SK-N-MC (cell line): ENCODE measurements at regions not wholly inside any gene's neighbourhood (a gene's known extent, or its start where the extent isn't known, plus 50 kb on each side); places are given as distances from the start of the nearest gene placed in this dataset.

Experiments used
- DNase-seq: peaks from one replicate; pipeline ENCODE4 v3.0.0-alpha.2; 2011; ENCODE audit warnings: low read depth, low spot score
- H3K27ac ChIP-seq: fragments of 200-600 bp; sonication (generic); 2 replicates; pipeline ENCODE4 v1.5.1; 2016; ENCODE audit warnings: mixed run types
- H3K36me3 ChIP-seq: fragments of 200-600 bp; sonication (generic); 2 replicates; pipeline ENCODE4 v1.6.1; 2017; ENCODE audit warnings: antibody characterized with exemption, low read length, mixed read lengths; ENCODE audit not compliant: insufficient read depth
- H3K4me3 ChIP-seq: fragments of 200-600 bp; sonication (generic); 2 replicates; pipeline ENCODE4 v1.5.1; 2016
- H3K9ac ChIP-seq: fragments of 200-600 bp; sonication (generic); 2 replicates; pipeline ENCODE4 v1.8.0; 2017; ENCODE audit warnings: mixed run types, mixed read lengths; ENCODE audit not compliant: insufficient read length
- H3K9me3 ChIP-seq: fragments of 200-600 bp; sonication (generic); 2 replicates; pipeline ENCODE4 v1.6.1; 2017; ENCODE audit warnings: low read depth, mild to moderate bottlenecking, antibody characterized with exemption, low read length, moderate library complexity, mixed read lengths
- EZH2 ChIP-seq: fragments of 200-600 bp; sonication (generic); IDR thresholded peaks from one replicate; pipeline ENCODE4 v1.6.1; 2017; ENCODE audit warnings: antibody characterized with exemption
- FOXP2 ChIP-seq: optimal IDR thresholded peaks from 2 replicates; pipeline ENCODE3; 2011; ENCODE audit warnings: mild to moderate bottlenecking, moderate library complexity; ENCODE audit not compliant: insufficient read depth; ENCODE audit errors: extremely low read length, control extremely low read depth
- POLR2AphosphoS5 ChIP-seq: IDR thresholded peaks from 2 replicates; pipeline ENCODE4 v1.6.1; 2012; ENCODE audit warnings: mild to moderate bottlenecking, low read depth, low read length, borderline replicate concordance

- no peak for TF ChIP-seq POLR2AphosphoS5
- no peak for TF ChIP-seq EZH2
- TF ChIP-seq FOXP2, result no peak
- no peak overlapping the region for H3K4me3 ChIP-seq
- no peaks in the 10 kb centered on the region for H3K36me3 ChIP-seq
- no peak overlapping the region for H3K27ac ChIP-seq
- no peaks in the 10 kb centered on the region for H3K9me3 ChIP-seq
- H3K9ac ChIP-seq, result no peak overlapping the region
- no peak for DNase-seq
Observed at GRCh38 chr16:61374071-61374470, 662.2 kb downstream of the CDH8 start.

DNA sequence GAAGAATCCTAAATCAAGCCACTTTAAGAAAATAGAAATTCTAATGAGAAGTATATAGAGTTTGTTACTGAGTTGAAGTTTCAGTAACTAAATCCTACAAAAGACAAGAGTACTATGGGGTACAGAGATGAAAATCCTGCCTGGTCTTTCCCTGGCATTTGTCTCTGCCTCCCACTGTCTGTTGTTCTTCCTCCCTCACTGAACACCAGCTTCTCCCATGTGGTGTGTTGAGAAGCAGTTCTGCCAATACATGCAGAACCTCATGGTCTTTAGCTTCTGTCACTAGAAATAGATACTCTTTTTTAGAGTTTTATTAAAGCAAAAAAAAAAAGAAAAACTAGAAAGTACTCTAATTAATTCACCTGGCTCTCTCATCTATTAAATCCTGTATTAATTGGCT, 664.4 kb downstream of the CDH8 start:
- Histone ChIP-seq H3K4me3 (no peak overlapping the region), H3K27ac (no peak overlapping the region), H3K9me3 (no peaks in the 10 kb centered on the region), H3K36me3 (no peaks in the 10 kb centered on the region), H3K9ac (no peak overlapping the region)
- TF ChIP-seq POLR2AphosphoS5 (no peak), EZH2 (no peak), FOXP2 (no peak)
- no peak for DNase-seq

GRCh38 chr16:61371388-61371787, 664.9 kb downstream of the CDH8 start:
- H3K9me3 ChIP-seq, result no peaks in the 10 kb centered on the region
- no peak overlapping the region for H3K9ac ChIP-seq
- H3K27ac ChIP-seq, result no peak overlapping the region
- DNase-seq, result no peak
- TF ChIP-seq FOXP2 (no peak), POLR2AphosphoS5 (no peak), EZH2 (no peak)
- no peak overlapping the region for H3K4me3 ChIP-seq
- H3K36me3 ChIP-seq, result no peaks in the 10 kb centered on the region

GRCh38 chr16:61370564-61370963, 665.7 kb downstream of the CDH8 start:
- no peak for DNase-seq
- no peak overlapping the region for H3K9ac ChIP-seq
- no peaks in the 10 kb centered on the region for H3K9me3 ChIP-seq
- H3K36me3 ChIP-seq, result no peaks in the 10 kb centered on the region
- H3K27ac ChIP-seq, result no peak overlapping the region
- H3K4me3 ChIP-seq, result no peak overlapping the region
- TF ChIP-seq POLR2AphosphoS5 (no peak), EZH2 (no peak), FOXP2 (no peak)

DNA sequence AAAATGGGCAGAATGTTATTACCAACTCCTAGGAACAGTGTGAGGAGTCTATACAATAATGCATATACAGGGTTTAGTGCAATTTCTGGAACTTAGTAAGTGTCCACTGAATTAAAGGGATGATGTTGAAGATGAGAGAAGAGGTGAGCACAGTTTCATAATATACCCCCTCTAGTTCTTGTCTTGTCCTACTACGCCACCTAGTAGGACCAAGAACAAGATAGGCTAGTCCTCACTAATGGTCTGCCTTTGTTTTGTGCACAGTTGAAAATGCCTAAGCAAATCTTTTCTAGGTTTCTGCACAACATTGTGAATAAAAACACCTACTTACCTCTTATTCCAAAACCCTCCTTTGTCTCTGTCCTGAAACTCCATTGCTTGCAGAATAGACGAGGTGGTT, 670.2 kb downstream of the CDH8 start:
- Histone ChIP-seq H3K9me3 (no peaks in the 10 kb centered on the region), H3K27ac (no peak overlapping the region), H3K36me3 (no peaks in the 10 kb centered on the region), H3K4me3 (no peak overlapping the region), H3K9ac (no peak overlapping the region)
- DNase-seq, result no peak
- TF ChIP-seq POLR2AphosphoS5 (no peak), EZH2 (no peak), FOXP2 (no peak)

DNA sequence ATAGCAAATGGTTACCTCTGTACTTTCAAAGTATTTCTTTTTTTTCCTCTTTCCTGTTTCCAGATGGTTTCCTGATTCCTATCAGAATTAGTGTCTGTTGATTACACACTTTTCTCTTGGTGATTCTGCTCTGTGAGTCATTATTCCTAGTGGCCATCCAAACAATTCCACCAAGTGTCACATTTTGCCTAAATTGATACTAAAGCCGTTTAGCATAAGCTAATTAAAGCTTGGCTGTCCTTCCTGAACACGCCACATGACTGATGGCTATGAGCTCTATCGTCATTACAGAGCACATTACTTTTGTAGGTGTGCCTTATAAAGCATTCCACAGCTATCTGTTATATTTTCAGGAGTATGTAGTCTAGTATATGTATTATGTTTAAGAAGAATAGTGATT, 671.2 kb downstream of the CDH8 start:
- no peak for DNase-seq
- Histone ChIP-seq H3K9ac (no peak overlapping the region), H3K27ac (no peak overlapping the region), H3K36me3 (no peaks in the 10 kb centered on the region), H3K4me3 (no peak overlapping the region), H3K9me3 (no peaks in the 10 kb centered on the region)
- no peak for TF ChIP-seq EZH2
- no peak for TF ChIP-seq POLR2AphosphoS5
- TF ChIP-seq FOXP2, result no peak

GRCh38 chr16:61362585-61362984, 673.7 kb downstream of the CDH8 start:
- DNase-seq, result no peak
- Histone ChIP-seq H3K27ac (no peak overlapping the region), H3K9me3 (no peaks in the 10 kb centered on the region), H3K9ac (no peak overlapping the region), H3K36me3 (no peaks in the 10 kb centered on the region), H3K4me3 (no peak overlapping the region)
- no peak for TF ChIP-seq POLR2AphosphoS5
- TF ChIP-seq FOXP2, result no peak
- no peak for TF ChIP-seq EZH2

DNA sequence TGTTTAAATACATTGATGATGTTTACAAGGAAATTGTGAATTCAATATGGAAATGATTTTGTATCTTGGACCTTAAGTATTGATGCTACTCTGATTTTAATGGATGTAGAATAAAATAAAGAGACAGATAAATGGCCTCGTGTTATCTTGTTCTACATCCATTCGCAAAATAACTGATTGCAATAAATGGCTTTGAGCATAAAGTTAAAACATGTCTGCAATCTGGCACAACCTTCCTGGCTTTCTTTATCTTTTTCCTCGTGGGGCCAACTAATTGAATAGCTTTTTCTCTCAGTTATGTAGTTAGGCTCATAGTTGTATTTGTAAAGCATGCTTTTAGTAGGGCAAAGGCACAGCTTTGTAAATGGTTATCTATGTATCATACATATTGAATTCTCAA, 691.4 kb downstream of the CDH8 start:
- Histone ChIP-seq H3K27ac (no peak overlapping the region), H3K36me3 (no peaks in the 10 kb centered on the region), H3K9me3 (no peaks in the 10 kb centered on the region), H3K9ac (no peak overlapping the region), H3K4me3 (no peak overlapping the region)
- TF ChIP-seq EZH2, result no peak
- no peak for TF ChIP-seq FOXP2
- no peak for TF ChIP-seq POLR2AphosphoS5
- DNase-seq, result no peak

DNA sequence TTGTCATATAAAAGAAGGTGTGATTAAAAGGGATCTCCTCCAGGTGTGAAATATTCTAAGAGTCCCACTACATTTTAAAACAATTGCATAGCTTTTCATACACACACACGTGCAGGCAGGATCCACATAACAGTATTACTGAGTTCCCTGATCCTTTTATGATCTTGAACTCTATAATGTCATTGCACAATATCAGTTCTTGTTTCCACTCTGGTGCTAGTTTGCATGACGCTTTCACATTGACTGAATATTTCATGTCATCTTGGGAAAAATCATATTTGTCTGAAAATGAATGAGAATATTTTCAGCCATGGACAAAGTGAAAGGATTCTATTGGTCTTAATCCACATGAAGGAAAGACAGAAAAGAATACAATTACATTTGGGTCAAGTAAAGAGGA, 703.8 kb downstream of the CDH8 start:
- no peaks in the 10 kb centered on the region for H3K9me3 ChIP-seq
- H3K27ac ChIP-seq, result no peak overlapping the region
- H3K4me3 ChIP-seq, result no peak overlapping the region
- TF ChIP-seq POLR2AphosphoS5 (no peak), FOXP2 (no peak), EZH2 (no peak)
- H3K9ac ChIP-seq, result no peak overlapping the region
- DNase-seq, result no peak
- no peaks in the 10 kb centered on the region for H3K36me3 ChIP-seq
